ENCODE measurements at regions not wholly inside any gene's neighbourhood (a gene's known extent, or its start where the extent isn't known, plus 50 kb on each side); places are given as distances from the start of the nearest gene placed in this dataset.
A peak's percentile ranks its signal among the peaks of the same experiment; 100 is the strongest.

- Histone ChIP-seq H3K27me3 (ENCODE audit: insufficient read depth in 3 of 3, low read length in 2 of 3) (no peaks in the 10 kb centered on the region), H3K4me3 (no peak overlapping the region), H3K27ac (no peak overlapping the region), H3K36me3 (ENCODE audit: insufficient read depth in 1 of 2, low read depth in 1 of 2) (no peaks in the 10 kb centered on the region), H3K4me1 (no peaks in the 10 kb centered on the region), H3K9me3 (no peaks in the 10 kb centered on the region)
- peak in 2 of 4 donors; percentile 27 for ATAC-seq
- intact Hi-C loops (cut with DNase I), result no loop called here
- WGBS, 3 donors, result 61 to 69% (median 66%) methylated on average over 8 of the region's 8 CpGs
- no peak for DNase-seq
- no peak for TF ChIP-seq CTCF (IDR thresholded peaks at IDR 0.05)
Measured at GRCh38 chr6:53432318-53433161, 83.8 kb upstream of the ELOVL5 start.

- DNase-seq (no peak), ATAC-seq (no peak)
- Histone ChIP-seq H3K4me3 (no peak overlapping the region), H3K9me3 (no peaks in the 10 kb centered on the region), H3K27me3 (ENCODE audit: insufficient read depth in 3 of 3, low read length in 2 of 3) (no peaks in the 10 kb centered on the region), H3K4me1 (no peaks in the 10 kb centered on the region), H3K36me3 (ENCODE audit: insufficient read depth in 1 of 2, low read depth in 1 of 2) (no peaks in the 10 kb centered on the region), H3K27ac (no peak overlapping the region)
- no peak for TF ChIP-seq CTCF (IDR thresholded peaks at IDR 0.05)
- 85 to 94% (median 90%) methylated on average over 4 of the region's 4 CpGs for WGBS, 3 donors
- intact Hi-C loops (cut with DNase I), result no loop called here
Measured at GRCh38 chr6:53431704-53432103, 83.0 kb upstream of the ELOVL5 start.

GRCh38 chr6:53429401-53429800 lies 80.7 kb upstream of the ELOVL5 start:
- no peaks in the 10 kb centered on the region for H3K9me3 ChIP-seq
- H3K27me3 ChIP-seq (ENCODE audit: insufficient read depth in 3 of 3, low read length in 2 of 3), result no peaks in the 10 kb centered on the region
- no peak overlapping the region for H3K4me3 ChIP-seq
- H3K27ac ChIP-seq, result no peak overlapping the region
- DNase-seq (no peak), ATAC-seq (no peak)
- H3K36me3 ChIP-seq (ENCODE audit: insufficient read depth in 1 of 2, low read depth in 1 of 2), result no peaks in the 10 kb centered on the region
- no peak for TF ChIP-seq CTCF (IDR thresholded peaks at IDR 0.05)
- intact Hi-C loops (cut with DNase I), result no loop called here
- H3K4me1 ChIP-seq, result no peaks in the 10 kb centered on the region

GRCh38 chr6:53428886-53429285 lies 80.1 kb upstream of the ELOVL5 start:
- intact Hi-C loops (cut with DNase I), result no loop called here
- no peaks in the 10 kb centered on the region for H3K9me3 ChIP-seq
- TF ChIP-seq CTCF (IDR thresholded peaks at IDR 0.05), result no peak
- H3K27me3 ChIP-seq (ENCODE audit: insufficient read depth in 3 of 3, low read length in 2 of 3), result no peaks in the 10 kb centered on the region
- H3K4me1 ChIP-seq, result no peaks in the 10 kb centered on the region
- 69 to 85% (median 81%) methylated on average over 1 of the region's 1 CpG for WGBS, 3 donors
- H3K36me3 ChIP-seq (ENCODE audit: insufficient read depth in 1 of 2, low read depth in 1 of 2), result no peaks in the 10 kb centered on the region
- DNase-seq, result no peak
- H3K27ac ChIP-seq, result no peak overlapping the region
- H3K4me3 ChIP-seq, result no peak overlapping the region
- ATAC-seq, result no peak
